T-helper 1 cell treated with Interleukin-12 subunit alpha and Interleukin-12 subunit beta and Interleukin-4 antibody, amounts not matched to agents 30 μg/mL and 1 μg/mL, for 36 hours (primary cell): ENCODE measurements at regions not wholly inside any gene's neighbourhood (a gene's known extent, or its start where the extent isn't known, plus 50 kb on each side); places are given as distances from the start of the nearest gene placed in this dataset.

Experiments used
- H3K27ac Mint-ChIP-seq: one replicate; pipeline ENCODE4 v1.8.0; 2021; ENCODE audit warnings: mild to moderate bottlenecking, mixed read lengths
- H3K27me3 Mint-ChIP-seq: one replicate; pipeline ENCODE4 v1.8.0; 2021; ENCODE audit warnings: low read depth, mixed read lengths
- H3K36me3 Mint-ChIP-seq: one replicate; pipeline ENCODE4 v1.8.0; 2021; ENCODE audit warnings: low read depth, mixed read lengths
- H3K4me1 Mint-ChIP-seq: one replicate; pipeline ENCODE4 v1.8.0; 2021; ENCODE audit warnings: low read depth, mixed read lengths
- H3K4me3 Mint-ChIP-seq: one replicate; pipeline ENCODE4 v1.8.0; 2021; ENCODE audit warnings: mild to moderate bottlenecking, moderate library complexity, mixed read lengths
- H3K9me3 Mint-ChIP-seq: one replicate; pipeline ENCODE4 v1.8.0; 2021; ENCODE audit warnings: mixed read lengths

GRCh38 chr12:73330584-73331351 lies 1058.6 kb downstream of the TRHDE start:
- Mint-ChIP-seq H3K4me1 (no peaks in the 10 kb centered on the region), H3K9me3 (no peaks in the 10 kb centered on the region), H3K4me3 (no peak overlapping the region), H3K36me3 (no peaks in the 10 kb centered on the region), H3K27ac (no peak overlapping the region), H3K27me3 (no peaks in the 10 kb centered on the region)

DNA sequence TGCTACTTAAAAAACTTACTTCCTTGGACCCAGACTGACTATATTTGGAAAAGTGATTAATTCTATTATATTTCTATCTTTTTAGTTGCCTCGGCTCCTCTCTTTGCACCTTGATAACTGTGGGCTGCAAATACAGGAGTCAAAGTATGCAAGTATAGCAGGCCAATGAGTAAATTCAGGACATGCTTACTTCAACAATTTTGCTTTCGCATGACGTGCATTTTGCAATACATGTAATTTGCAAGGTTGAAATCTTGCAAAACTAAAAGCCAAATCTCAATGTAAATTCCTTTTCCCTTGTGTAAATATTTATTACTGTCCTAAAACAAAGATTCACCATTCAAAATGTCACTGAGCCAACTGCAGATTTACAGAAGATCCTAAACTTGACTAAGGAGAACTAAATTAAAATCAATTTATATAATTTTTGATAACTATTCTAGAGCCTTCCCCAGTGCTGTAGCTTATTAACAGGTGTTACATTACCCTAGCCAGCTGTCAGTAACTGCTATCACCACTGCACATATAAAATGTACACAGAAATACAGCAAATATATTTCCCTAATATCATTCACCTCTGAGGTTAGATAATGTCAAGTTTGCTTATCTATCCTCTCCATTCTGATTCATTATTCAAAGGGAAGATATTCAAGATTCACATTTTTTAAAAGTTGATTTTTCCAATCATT lies 1069.5 kb downstream of the TRHDE start:
- H3K4me1 Mint-ChIP-seq: no peaks in the 10 kb centered on the region
- H3K36me3 Mint-ChIP-seq: no peaks in the 10 kb centered on the region
- no peak overlapping the region for H3K4me3 Mint-ChIP-seq
- H3K27ac Mint-ChIP-seq: no peak overlapping the region
- peaks cover 9% of the 10 kb centered on the region for H3K9me3 Mint-ChIP-seq
- H3K27me3 Mint-ChIP-seq: no peaks in the 10 kb centered on the region

DNA sequence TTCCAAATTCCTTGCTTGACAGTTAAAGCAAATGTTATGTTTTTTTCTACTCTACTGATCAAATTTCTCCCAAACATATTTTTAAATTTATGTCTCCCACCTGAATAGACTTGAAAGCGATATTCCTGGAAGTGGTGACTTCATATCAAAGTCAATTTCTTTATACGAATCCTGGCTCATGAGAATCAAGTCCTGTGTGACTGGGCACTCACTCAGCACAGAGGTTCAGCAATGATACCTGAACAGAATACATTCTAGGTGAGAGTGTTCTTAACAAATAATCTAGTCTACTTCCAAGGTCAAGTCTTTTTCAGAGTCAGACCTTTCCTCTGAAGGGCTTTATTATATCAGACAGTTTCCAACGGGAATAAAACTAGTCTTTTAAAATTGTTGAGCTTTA lies 1070.6 kb downstream of the TRHDE start:
- H3K4me3 Mint-ChIP-seq: no peak overlapping the region
- no peak overlapping the region for H3K27ac Mint-ChIP-seq
- H3K9me3 Mint-ChIP-seq: peaks cover 19% of the 10 kb centered on the region
- H3K36me3 Mint-ChIP-seq: no peaks in the 10 kb centered on the region
- no peaks in the 10 kb centered on the region for H3K4me1 Mint-ChIP-seq
- H3K27me3 Mint-ChIP-seq: no peaks in the 10 kb centered on the region

DNA sequence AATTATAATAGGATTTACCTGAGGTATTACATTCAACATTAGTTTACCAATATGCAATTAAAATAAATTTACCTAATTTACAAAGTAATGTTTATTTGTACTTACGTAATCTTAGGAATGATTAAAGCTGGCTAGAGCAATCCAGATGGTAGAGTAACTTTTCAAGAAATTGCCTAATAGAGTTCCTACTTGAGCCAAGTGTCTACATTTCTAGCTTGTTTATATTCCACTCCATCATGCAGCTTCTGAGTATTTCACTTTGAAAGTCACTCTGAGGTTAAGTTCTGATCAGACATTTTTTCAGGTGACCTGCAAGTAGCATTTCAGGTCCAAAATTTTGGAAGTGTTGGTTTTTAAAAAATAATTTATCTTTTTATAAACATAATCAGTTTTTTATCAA lies 1080.7 kb downstream of the TRHDE start:
- Mint-ChIP-seq H3K4me3 (no peak overlapping the region), H3K27me3 (no peaks in the 10 kb centered on the region), H3K36me3 (no peaks in the 10 kb centered on the region), H3K27ac (no peak overlapping the region), H3K4me1 (no peaks in the 10 kb centered on the region), H3K9me3 (peaks cover 7% of the 10 kb centered on the region)

GRCh38 chr12:73361156-73361863 lies 1089.1 kb downstream of the TRHDE start:
- Mint-ChIP-seq H3K4me1 (no peaks in the 10 kb centered on the region), H3K9me3 (peaks cover 8% of the 10 kb centered on the region), H3K27ac (no peak overlapping the region), H3K4me3 (no peak overlapping the region), H3K27me3 (no peaks in the 10 kb centered on the region), H3K36me3 (no peaks in the 10 kb centered on the region)

GRCh38 chr12:73361864-73362230 lies 1089.7 kb downstream of the TRHDE start:
- H3K4me3 Mint-ChIP-seq: no peak overlapping the region
- no peaks in the 10 kb centered on the region for H3K36me3 Mint-ChIP-seq
- H3K4me1 Mint-ChIP-seq: no peaks in the 10 kb centered on the region
- no peaks in the 10 kb centered on the region for H3K27me3 Mint-ChIP-seq
- H3K9me3 Mint-ChIP-seq: peaks cover 8% of the 10 kb centered on the region
- no peak overlapping the region for H3K27ac Mint-ChIP-seq

GRCh38 chr12:73362666-73363065 lies 1090.5 kb downstream of the TRHDE start:
- H3K4me1 Mint-ChIP-seq: no peaks in the 10 kb centered on the region
- H3K9me3 Mint-ChIP-seq: peaks cover 8% of the 10 kb centered on the region
- H3K27ac Mint-ChIP-seq: no peak overlapping the region
- no peaks in the 10 kb centered on the region for H3K27me3 Mint-ChIP-seq
- no peaks in the 10 kb centered on the region for H3K36me3 Mint-ChIP-seq
- no peak overlapping the region for H3K4me3 Mint-ChIP-seq

GRCh38 chr12:73372856-73373255 lies 1100.7 kb downstream of the TRHDE start:
- Mint-ChIP-seq H3K4me3 (no peak overlapping the region), H3K27me3 (no peaks in the 10 kb centered on the region), H3K4me1 (no peaks in the 10 kb centered on the region), H3K36me3 (no peaks in the 10 kb centered on the region), H3K27ac (no peak overlapping the region), H3K9me3 (peaks cover 5% of the 10 kb centered on the region)

DNA sequence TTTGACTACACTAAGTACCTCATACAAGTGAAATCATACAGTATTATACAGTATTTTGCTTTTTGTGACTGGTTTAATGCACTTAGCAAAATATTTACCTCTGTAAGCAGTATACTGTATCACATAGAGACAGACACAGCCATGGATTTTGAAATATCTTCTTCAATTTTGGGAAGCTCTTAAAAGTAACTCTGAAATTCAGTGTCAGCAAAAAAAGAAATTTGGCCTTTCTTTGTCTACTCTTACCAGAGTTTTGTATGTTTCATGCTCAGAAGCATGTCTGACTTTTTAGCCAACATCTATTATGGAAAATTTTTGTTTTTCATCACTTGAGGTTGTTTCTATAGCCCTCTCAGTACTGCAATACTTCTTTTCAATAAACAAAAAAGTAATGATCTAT lies 1102.2 kb downstream of the TRHDE start:
- Mint-ChIP-seq H3K27me3 (no peaks in the 10 kb centered on the region), H3K4me1 (no peaks in the 10 kb centered on the region), H3K36me3 (no peaks in the 10 kb centered on the region), H3K4me3 (no peak overlapping the region), H3K27ac (no peak overlapping the region), H3K9me3 (peaks cover 13% of the 10 kb centered on the region)

- Mint-ChIP-seq H3K27me3 (no peaks in the 10 kb centered on the region), H3K4me1 (no peaks in the 10 kb centered on the region), H3K36me3 (no peaks in the 10 kb centered on the region), H3K4me3 (no peak overlapping the region), H3K27ac (no peak overlapping the region), H3K9me3 (peaks cover 15% of the 10 kb centered on the region)
These were observed 1111.5 kb downstream of the TRHDE start for GRCh38 chr12:73383584-73384222.

- Mint-ChIP-seq H3K36me3 (no peaks in the 10 kb centered on the region), H3K27me3 (no peaks in the 10 kb centered on the region), H3K4me3 (no peak overlapping the region), H3K4me1 (no peaks in the 10 kb centered on the region), H3K27ac (no peak overlapping the region), H3K9me3 (peaks cover 12% of the 10 kb centered on the region)
These were observed 1112.4 kb downstream of the TRHDE start for GRCh38 chr12:73384592-73384991.

DNA sequence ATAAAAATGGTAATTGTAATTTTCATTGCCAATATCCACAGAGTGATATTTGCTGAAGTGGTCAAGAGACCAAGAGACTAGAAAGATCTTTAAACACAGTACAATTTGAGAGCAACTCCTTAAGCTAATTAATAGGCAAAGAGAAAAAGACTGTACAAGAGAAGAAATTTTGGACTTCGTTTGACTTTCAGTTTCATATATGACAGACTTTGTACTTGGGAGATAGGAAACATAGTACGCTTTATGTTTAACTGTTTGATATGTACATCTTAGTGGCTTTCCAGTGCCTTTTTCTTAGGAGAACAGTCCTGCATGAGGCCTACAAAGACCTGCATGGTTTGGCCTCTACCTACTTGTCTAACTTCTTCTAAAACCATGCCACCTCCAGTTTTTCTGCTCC lies 1118.1 kb downstream of the TRHDE start:
- Mint-ChIP-seq H3K27ac (no peak overlapping the region), H3K4me1 (no peaks in the 10 kb centered on the region), H3K4me3 (no peak overlapping the region), H3K9me3 (peaks cover 3% of the 10 kb centered on the region), H3K27me3 (no peaks in the 10 kb centered on the region), H3K36me3 (no peaks in the 10 kb centered on the region)

- H3K4me3 Mint-ChIP-seq: no peak overlapping the region
- no peaks in the 10 kb centered on the region for H3K4me1 Mint-ChIP-seq
- H3K36me3 Mint-ChIP-seq: no peaks in the 10 kb centered on the region
- H3K27me3 Mint-ChIP-seq: no peaks in the 10 kb centered on the region
- no peak overlapping the region for H3K27ac Mint-ChIP-seq
- peaks cover 22% of the 10 kb centered on the region for H3K9me3 Mint-ChIP-seq
These were observed 1124.6 kb upstream of the ATXN7L3B start for GRCh38 chr12:73413051-73413450.

DNA sequence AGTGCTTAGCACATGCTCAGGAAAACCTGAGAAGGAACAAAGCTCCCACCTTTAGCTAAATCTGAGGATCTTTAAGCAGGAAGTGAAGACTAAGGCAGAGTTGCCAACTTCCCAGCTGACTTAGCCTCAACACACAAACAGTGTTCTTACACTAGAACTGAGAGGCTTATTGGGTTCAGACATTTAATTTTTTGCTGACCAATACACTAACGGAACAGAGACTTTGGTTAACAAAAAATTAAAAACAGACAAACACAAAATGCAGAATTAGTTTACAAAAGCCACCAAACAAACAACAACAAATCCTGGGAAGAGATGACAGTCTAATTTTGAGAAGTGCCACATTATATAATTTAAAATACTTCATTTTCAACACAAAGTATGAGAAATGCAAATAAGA lies 1123.7 kb upstream of the ATXN7L3B start:
- Mint-ChIP-seq H3K9me3 (peaks cover 22% of the 10 kb centered on the region), H3K4me3 (no peak overlapping the region), H3K36me3 (no peaks in the 10 kb centered on the region), H3K27ac (no peak overlapping the region), H3K4me1 (no peaks in the 10 kb centered on the region), H3K27me3 (no peaks in the 10 kb centered on the region)
